ENCODE measurements at regions not wholly inside any gene's neighbourhood (a gene's known extent, or its start where the extent isn't known, plus 50 kb on each side); places are given as distances from the start of the nearest gene placed in this dataset.

GRCh38 chr1:55916481-55916880 lies 662.9 kb downstream of the PLPP3 start:
- H3K4me2 ChIP-seq (ENCODE audit: low read length): no peak overlapping the region
- H3K27me3 ChIP-seq (ENCODE audit: control insufficient read depth, insufficient read depth, low read length): no peaks in the 10 kb centered on the region
- H3K36me3 ChIP-seq (ENCODE audit: insufficient read depth, low read length): no peaks in the 10 kb centered on the region
- no peaks in the 10 kb centered on the region for H3K4me1 ChIP-seq (ENCODE audit: control insufficient read depth, insufficient read depth, low read length)
- no peaks in the 10 kb centered on the region for H3K9me3 ChIP-seq (replicated peaks; ENCODE audit: low read length)
- no peak overlapping the region for H3K4me3 ChIP-seq (ENCODE audit: low read length)
- no peak overlapping the region for H3K9ac ChIP-seq (ENCODE audit: low read depth, low read length)

GRCh38 chr1:55913565-55913964 lies 665.8 kb downstream of the PLPP3 start:
- H3K4me1 ChIP-seq (ENCODE audit: control insufficient read depth, insufficient read depth, low read length): no peaks in the 10 kb centered on the region
- no peak overlapping the region for H3K4me2 ChIP-seq (ENCODE audit: low read length)
- no peaks in the 10 kb centered on the region for H3K9me3 ChIP-seq (replicated peaks; ENCODE audit: low read length)
- no peaks in the 10 kb centered on the region for H3K27me3 ChIP-seq (ENCODE audit: control insufficient read depth, insufficient read depth, low read length)
- no peak overlapping the region for H3K9ac ChIP-seq (ENCODE audit: low read depth, low read length)
- no peak overlapping the region for H3K4me3 ChIP-seq (ENCODE audit: low read length)
- no peaks in the 10 kb centered on the region for H3K36me3 ChIP-seq (ENCODE audit: insufficient read depth, low read length)

DNA sequence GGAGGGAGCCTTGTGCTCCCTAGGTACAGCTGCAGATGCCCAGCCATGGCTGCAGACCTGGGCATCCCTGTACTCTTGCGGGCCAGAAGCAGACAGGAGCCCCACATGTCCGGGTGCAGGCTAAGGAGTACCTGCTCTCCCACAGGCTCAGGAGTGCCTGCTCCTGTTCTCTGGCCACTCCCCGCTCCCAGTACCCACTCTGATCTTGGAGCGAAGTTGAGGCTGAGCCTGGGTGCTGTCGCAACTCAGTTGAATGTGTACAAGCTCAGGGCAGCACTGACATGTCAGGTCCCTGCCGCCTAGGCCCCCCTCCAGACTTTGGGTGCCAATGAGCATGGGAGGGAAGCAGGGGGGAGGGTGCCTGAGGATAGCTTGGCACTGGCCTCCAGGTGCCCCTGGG lies 666.9 kb downstream of the PLPP3 start:
- Histone ChIP-seq H3K36me3 (ENCODE audit: insufficient read depth, low read length) (no peaks in the 10 kb centered on the region), H3K4me1 (ENCODE audit: control insufficient read depth, insufficient read depth, low read length) (no peaks in the 10 kb centered on the region), H3K4me3 (ENCODE audit: low read length) (no peak overlapping the region), H3K27me3 (ENCODE audit: control insufficient read depth, insufficient read depth, low read length) (no peaks in the 10 kb centered on the region), H3K4me2 (ENCODE audit: low read length) (no peak overlapping the region), H3K9ac (ENCODE audit: low read depth, low read length) (no peak overlapping the region), H3K9me3 (replicated peaks; ENCODE audit: low read length) (no peaks in the 10 kb centered on the region)

- Histone ChIP-seq H3K36me3 (ENCODE audit: insufficient read depth, low read length) (no peaks in the 10 kb centered on the region), H3K27me3 (ENCODE audit: control insufficient read depth, insufficient read depth, low read length) (no peaks in the 10 kb centered on the region), H3K4me1 (ENCODE audit: control insufficient read depth, insufficient read depth, low read length) (no peaks in the 10 kb centered on the region), H3K9me3 (replicated peaks; ENCODE audit: low read length) (no peaks in the 10 kb centered on the region), H3K9ac (ENCODE audit: low read depth, low read length) (no peak overlapping the region), H3K4me3 (ENCODE audit: low read length) (no peak overlapping the region), H3K4me2 (ENCODE audit: low read length) (no peak overlapping the region)
Observed at GRCh38 chr1:55904541-55904940, 674.8 kb downstream of the PLPP3 start.

- H3K9me3 ChIP-seq (replicated peaks; ENCODE audit: low read length): no peaks in the 10 kb centered on the region
- no peaks in the 10 kb centered on the region for H3K36me3 ChIP-seq (ENCODE audit: insufficient read depth, low read length)
- no peak overlapping the region for H3K9ac ChIP-seq (ENCODE audit: low read depth, low read length)
Observed at GRCh38 chr1:55898181-55898580, 681.2 kb downstream of the PLPP3 start.

GRCh38 chr1:55896210-55896609 lies 681.0 kb upstream of the USP24 start:
- no peaks in the 10 kb centered on the region for H3K36me3 ChIP-seq (ENCODE audit: insufficient read depth, low read length)
- H3K4me1 ChIP-seq (ENCODE audit: control insufficient read depth, insufficient read depth, low read length): peaks cover 5% of the 10 kb centered on the region
- H3K4me2 ChIP-seq (ENCODE audit: low read length): no peak overlapping the region
- H3K9me3 ChIP-seq (replicated peaks; ENCODE audit: low read length): peaks cover 6% of the 10 kb centered on the region
- H3K27me3 ChIP-seq (ENCODE audit: control insufficient read depth, insufficient read depth, low read length): no peaks in the 10 kb centered on the region
- H3K4me3 ChIP-seq (ENCODE audit: low read length): no peak overlapping the region
- H3K9ac ChIP-seq (ENCODE audit: low read depth, low read length): no peak overlapping the region

More at GRCh38 chr1:55898181-55898580, 681.2 kb downstream of the PLPP3 start:
- Histone ChIP-seq H3K4me2 (ENCODE audit: low read length) (no peak overlapping the region), H3K27me3 (ENCODE audit: control insufficient read depth, insufficient read depth, low read length) (no peaks in the 10 kb centered on the region), H3K4me3 (ENCODE audit: low read length) (no peak overlapping the region), H3K4me1 (ENCODE audit: control insufficient read depth, insufficient read depth, low read length) (peaks cover 5% of the 10 kb centered on the region)

DNA sequence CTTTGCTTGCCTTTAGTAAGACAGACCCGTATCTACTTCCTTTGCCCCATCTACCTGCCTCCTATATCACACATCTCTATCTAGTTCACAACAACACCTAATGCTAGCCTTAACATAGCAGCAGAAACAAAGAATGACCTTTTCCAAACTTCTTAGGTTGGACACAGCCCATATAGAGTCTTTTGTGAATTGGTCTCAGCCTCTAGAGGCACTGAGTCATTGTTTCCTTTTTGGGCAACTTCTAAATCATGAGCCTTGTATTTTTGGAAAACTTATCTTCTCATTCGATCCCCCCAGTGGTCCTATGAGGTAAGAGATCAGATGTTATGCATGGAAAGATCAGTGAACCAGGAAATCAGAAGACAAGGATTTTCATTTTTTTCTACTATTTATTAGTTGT lies 679.4 kb upstream of the USP24 start:
- Histone ChIP-seq H3K4me1 (ENCODE audit: control insufficient read depth, insufficient read depth, low read length) (peaks cover 5% of the 10 kb centered on the region), H3K9me3 (replicated peaks; ENCODE audit: low read length) (peaks cover 6% of the 10 kb centered on the region), H3K27me3 (ENCODE audit: control insufficient read depth, insufficient read depth, low read length) (no peaks in the 10 kb centered on the region), H3K9ac (ENCODE audit: low read depth, low read length) (no peak overlapping the region), H3K36me3 (ENCODE audit: insufficient read depth, low read length) (no peaks in the 10 kb centered on the region), H3K4me2 (ENCODE audit: low read length) (no peak overlapping the region), H3K4me3 (ENCODE audit: low read length) (no peak overlapping the region)

GRCh38 chr1:55893155-55893554 lies 678.0 kb upstream of the USP24 start:
- Histone ChIP-seq H3K9ac (ENCODE audit: low read depth, low read length) (no peak overlapping the region), H3K9me3 (replicated peaks; ENCODE audit: low read length) (peaks cover 6% of the 10 kb centered on the region), H3K4me2 (ENCODE audit: low read length) (no peak overlapping the region), H3K4me1 (ENCODE audit: control insufficient read depth, insufficient read depth, low read length) (peaks cover 5% of the 10 kb centered on the region), H3K27me3 (ENCODE audit: control insufficient read depth, insufficient read depth, low read length) (no peaks in the 10 kb centered on the region), H3K4me3 (ENCODE audit: low read length) (no peak overlapping the region), H3K36me3 (ENCODE audit: insufficient read depth, low read length) (no peaks in the 10 kb centered on the region)

DNA sequence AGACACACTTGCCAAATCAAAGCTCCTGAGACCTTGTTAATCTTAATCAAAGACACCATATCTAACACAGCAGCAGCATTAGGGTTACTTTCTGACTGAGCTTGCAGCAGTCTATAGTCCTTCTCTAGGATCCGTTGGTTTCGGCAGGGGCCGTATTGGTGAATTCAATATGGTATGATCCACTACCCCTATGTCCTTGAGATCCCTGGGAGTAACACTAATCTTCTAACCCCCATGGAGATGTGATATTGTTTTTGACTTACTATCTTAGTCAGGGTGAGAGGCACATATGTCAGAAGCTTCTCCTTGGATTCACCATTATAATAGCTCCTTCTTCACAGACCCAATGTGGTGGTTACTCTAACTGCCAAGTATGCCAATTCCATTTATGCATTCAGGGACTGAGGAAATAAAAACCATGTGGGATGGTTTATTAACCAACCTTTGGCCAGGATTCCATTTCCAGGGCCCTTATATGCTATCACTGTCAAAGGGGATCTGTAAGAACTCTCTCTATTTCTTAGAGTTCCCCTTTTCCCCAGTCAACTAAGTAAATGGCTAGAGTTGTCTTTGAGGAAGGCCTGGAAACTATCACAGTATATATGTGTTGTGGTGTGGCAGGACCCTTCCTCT lies 673.6 kb upstream of the USP24 start:
- H3K4me3 ChIP-seq (ENCODE audit: low read length): no peak overlapping the region
- peaks cover 6% of the 10 kb centered on the region for H3K9me3 ChIP-seq (replicated peaks; ENCODE audit: low read length)
- H3K36me3 ChIP-seq (ENCODE audit: insufficient read depth, low read length): no peaks in the 10 kb centered on the region
- H3K27me3 ChIP-seq (ENCODE audit: control insufficient read depth, insufficient read depth, low read length): no peaks in the 10 kb centered on the region
- no peaks in the 10 kb centered on the region for H3K4me1 ChIP-seq (ENCODE audit: control insufficient read depth, insufficient read depth, low read length)
- no peak overlapping the region for H3K4me2 ChIP-seq (ENCODE audit: low read length)
- no peak overlapping the region for H3K9ac ChIP-seq (ENCODE audit: low read depth, low read length)

- no peak overlapping the region for H3K9ac ChIP-seq (ENCODE audit: low read depth, low read length)
Observed at GRCh38 chr1:55886856-55887712, 671.9 kb upstream of the USP24 start.

DNA sequence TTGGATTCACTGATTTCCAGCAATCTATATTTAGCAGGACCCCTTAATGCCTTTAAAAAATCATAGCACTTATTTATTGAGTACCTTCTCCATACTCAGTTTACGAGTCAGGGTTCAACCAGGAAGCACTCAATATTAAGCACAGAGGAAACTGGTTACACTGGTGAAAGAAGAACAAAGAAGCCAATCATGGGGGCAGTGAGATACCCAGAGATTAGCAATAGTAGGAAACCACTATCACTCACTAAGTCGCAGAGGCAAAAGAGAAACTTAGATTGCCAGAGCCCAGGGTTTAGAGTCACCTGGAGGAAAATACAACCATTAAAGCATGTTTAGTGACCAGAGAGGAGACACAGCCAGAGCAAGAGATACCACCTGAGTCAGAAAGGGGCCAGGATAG lies 670.5 kb upstream of the USP24 start:
- no peaks in the 10 kb centered on the region for H3K27me3 ChIP-seq (ENCODE audit: control insufficient read depth, insufficient read depth, low read length)

More at GRCh38 chr1:55886856-55887712, 671.9 kb upstream of the USP24 start:
- Histone ChIP-seq H3K36me3 (ENCODE audit: insufficient read depth, low read length) (no peaks in the 10 kb centered on the region), H3K9me3 (replicated peaks; ENCODE audit: low read length) (no peaks in the 10 kb centered on the region), H3K4me3 (ENCODE audit: low read length) (no peak overlapping the region), H3K4me2 (ENCODE audit: low read length) (no peak overlapping the region), H3K4me1 (ENCODE audit: control insufficient read depth, insufficient read depth, low read length) (no peaks in the 10 kb centered on the region), H3K27me3 (ENCODE audit: control insufficient read depth, insufficient read depth, low read length) (no peaks in the 10 kb centered on the region)

GRCh38 chr1:55882931-55883330 lies 667.8 kb upstream of the USP24 start:
- Histone ChIP-seq H3K4me2 (ENCODE audit: low read length) (no peak overlapping the region), H3K9me3 (replicated peaks; ENCODE audit: low read length) (no peaks in the 10 kb centered on the region), H3K9ac (ENCODE audit: low read depth, low read length) (no peak overlapping the region), H3K4me3 (ENCODE audit: low read length) (no peak overlapping the region), H3K36me3 (ENCODE audit: insufficient read depth, low read length) (no peaks in the 10 kb centered on the region), H3K27me3 (ENCODE audit: control insufficient read depth, insufficient read depth, low read length) (no peaks in the 10 kb centered on the region), H3K4me1 (ENCODE audit: control insufficient read depth, insufficient read depth, low read length) (no peaks in the 10 kb centered on the region)

More for the DNA sequence above, 670.5 kb upstream of the USP24 start:
- H3K4me2 ChIP-seq (ENCODE audit: low read length): no peak overlapping the region
- no peaks in the 10 kb centered on the region for H3K9me3 ChIP-seq (replicated peaks; ENCODE audit: low read length)
- H3K9ac ChIP-seq (ENCODE audit: low read depth, low read length): no peak overlapping the region
- no peak overlapping the region for H3K4me3 ChIP-seq (ENCODE audit: low read length)
- H3K4me1 ChIP-seq (ENCODE audit: control insufficient read depth, insufficient read depth, low read length): no peaks in the 10 kb centered on the region
- no peaks in the 10 kb centered on the region for H3K36me3 ChIP-seq (ENCODE audit: insufficient read depth, low read length)
